Neural progenitor cell (in vitro differentiated cells): ENCODE measurements at regions not wholly inside any gene's neighbourhood (a gene's known extent, or its start where the extent isn't known, plus 50 kb on each side); places are given as distances from the start of the nearest gene placed in this dataset.

Source experiments
- CTCF ChIP-seq: fragments of 200-600 bp; sonication (generic); IDR thresholded peaks from 2 replicates; pipeline ENCODE4 v1.5.1; 2017; ENCODE audit warnings: antibody characterized with exemption, mild to moderate bottlenecking
- EZH2 ChIP-seq: fragments of 200-600 bp; sonication (generic); IDR thresholded peaks from 2 replicates; pipeline ENCODE4 v1.6.1; 2017; ENCODE audit warnings: antibody characterized with exemption, mild to moderate bottlenecking, moderate library complexity
- EZH2phosphoT487 ChIP-seq: fragments of 200-600 bp; sonication (generic); IDR thresholded peaks from 2 replicates; pipeline ENCODE4 v1.6.1; 2017; ENCODE audit warnings: antibody characterized with exemption

GRCh38 chr6:164243949-164244348 is 829.4 kb downstream of the QKI start:
- TF ChIP-seq CTCF (no peak), EZH2phosphoT487 (no peak), EZH2 (no peak)
